ENCODE measurements at regions not wholly inside any gene's neighbourhood (a gene's known extent, or its start where the extent isn't known, plus 50 kb on each side); places are given as distances from the start of the nearest gene placed in this dataset.

DNA sequence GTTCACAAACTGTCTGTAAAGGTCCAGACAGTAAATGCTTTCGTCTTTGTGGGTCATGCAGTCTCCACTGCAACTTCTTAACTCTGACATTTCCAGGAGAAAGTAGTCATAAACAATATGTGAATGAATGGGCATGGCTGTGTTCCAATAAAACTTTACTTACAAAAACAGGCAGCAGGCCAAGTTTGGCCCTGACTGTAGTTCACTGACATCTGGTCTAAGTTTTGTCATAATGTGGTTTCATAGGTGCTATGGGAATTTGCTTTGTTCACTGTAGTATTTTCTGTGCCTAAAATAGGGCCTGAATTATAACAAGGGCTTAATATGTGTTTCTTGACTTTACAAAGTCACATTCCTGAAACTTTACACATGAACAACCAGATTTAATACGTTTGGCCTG is 186.0 kb upstream of the KBTBD8 start:
- no peaks in the 10 kb centered on the region for H3K27me3 ChIP-seq (ENCODE audit: control insufficient read depth, insufficient read depth, low read length)
- TF ChIP-seq CTCF (IDR thresholded peaks at IDR 0.05; ENCODE audit: low read depth, low read length), result no peak
- H3K4me3 ChIP-seq (ENCODE audit: low read depth, low read length), result no peak overlapping the region
- ChIA-PET CTCF (no interaction called here), POLR2A (no interaction called here)
- no peak overlapping the region for H3K27ac ChIP-seq (ENCODE audit: low read depth, low read length)
- no peaks in the 10 kb centered on the region for H3K9me3 ChIP-seq (ENCODE audit: control insufficient read depth, insufficient read depth, low read length)
- no peak for DNase-seq (ENCODE audit: low read depth, low spot score)

DNA sequence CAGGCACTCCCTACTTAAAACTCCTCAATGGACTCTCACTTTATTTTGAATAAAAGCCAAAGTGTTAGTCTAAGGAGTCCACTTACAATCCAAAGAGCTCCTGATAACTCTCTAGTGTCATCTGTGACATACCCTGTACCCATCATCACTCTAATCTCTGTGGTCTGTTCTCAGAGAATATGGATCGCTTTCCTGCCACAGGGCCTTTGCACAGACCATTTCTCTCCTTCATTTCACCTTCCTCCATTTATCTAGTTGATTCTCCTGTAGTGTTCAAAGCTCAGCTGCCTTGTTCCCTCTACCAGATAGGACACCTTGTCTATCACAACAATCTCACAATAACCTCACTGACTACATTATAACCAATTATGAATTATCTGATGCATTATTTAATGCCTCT is 185.4 kb upstream of the KBTBD8 start:
- H3K9me3 ChIP-seq (ENCODE audit: control insufficient read depth, insufficient read depth, low read length), result no peaks in the 10 kb centered on the region
- H3K27me3 ChIP-seq (ENCODE audit: control insufficient read depth, insufficient read depth, low read length), result no peaks in the 10 kb centered on the region
- no peak for TF ChIP-seq CTCF (IDR thresholded peaks at IDR 0.05; ENCODE audit: low read depth, low read length)
- no peak overlapping the region for H3K4me3 ChIP-seq (ENCODE audit: low read depth, low read length)
- POLR2A ChIA-PET, result no interaction called here
- CTCF ChIA-PET, result no interaction called here
- no peak for DNase-seq (ENCODE audit: low read depth, low spot score)
- no peak overlapping the region for H3K27ac ChIP-seq (ENCODE audit: low read depth, low read length)

DNA sequence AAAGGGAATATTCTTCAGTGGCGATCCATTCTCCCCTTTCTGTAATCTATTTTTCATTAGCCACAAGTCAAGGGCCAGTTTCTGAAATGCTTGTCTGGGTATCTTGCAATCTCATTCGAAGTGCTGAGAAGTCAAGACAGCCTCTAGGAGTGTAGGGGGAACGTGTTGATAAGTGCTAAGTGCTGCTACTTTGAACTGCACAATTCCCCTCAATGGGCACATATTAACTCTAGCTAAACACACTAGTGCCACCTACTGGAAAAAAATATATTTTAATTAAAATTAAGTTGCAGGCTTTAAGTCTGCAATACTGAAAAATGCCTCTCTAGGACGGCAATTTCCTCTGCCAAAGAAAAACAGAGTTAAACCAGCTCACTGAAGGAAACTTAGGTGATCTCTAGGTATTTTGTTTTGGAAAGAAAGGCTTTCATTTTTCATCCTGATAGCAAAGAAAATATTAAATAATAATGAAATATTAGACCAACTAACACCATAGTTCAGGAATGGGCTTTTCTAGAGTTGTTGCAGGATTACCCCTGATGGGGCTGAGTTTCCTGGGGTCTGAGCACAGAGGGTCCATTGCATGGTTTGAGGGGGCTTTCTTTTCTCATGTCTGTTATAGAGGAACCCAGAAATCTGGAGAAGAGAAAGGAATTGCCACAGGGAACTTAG is 181.9 kb upstream of the KBTBD8 start:
- Histone ChIP-seq H3K4me3 (ENCODE audit: low read depth, low read length) (no peak overlapping the region), H3K27ac (ENCODE audit: low read depth, low read length) (no peak overlapping the region), H3K9me3 (ENCODE audit: control insufficient read depth, insufficient read depth, low read length) (no peaks in the 10 kb centered on the region), H3K27me3 (ENCODE audit: control insufficient read depth, insufficient read depth, low read length) (no peaks in the 10 kb centered on the region)
- ChIA-PET POLR2A (no interaction called here), CTCF (interaction anchor here (0.6 to 6.1 kb wide), 26 partner anchors 9 to 561 kb away, joined by 3 to 68 read pairs (median 4); no protein-coding TSS in a partner anchor)
- DNase-seq (ENCODE audit: low read depth, low spot score), result peak; percentile 47
- TF ChIP-seq CTCF (IDR thresholded peaks at IDR 0.05; ENCODE audit: low read depth, low read length), result peak; percentile 69

DNA sequence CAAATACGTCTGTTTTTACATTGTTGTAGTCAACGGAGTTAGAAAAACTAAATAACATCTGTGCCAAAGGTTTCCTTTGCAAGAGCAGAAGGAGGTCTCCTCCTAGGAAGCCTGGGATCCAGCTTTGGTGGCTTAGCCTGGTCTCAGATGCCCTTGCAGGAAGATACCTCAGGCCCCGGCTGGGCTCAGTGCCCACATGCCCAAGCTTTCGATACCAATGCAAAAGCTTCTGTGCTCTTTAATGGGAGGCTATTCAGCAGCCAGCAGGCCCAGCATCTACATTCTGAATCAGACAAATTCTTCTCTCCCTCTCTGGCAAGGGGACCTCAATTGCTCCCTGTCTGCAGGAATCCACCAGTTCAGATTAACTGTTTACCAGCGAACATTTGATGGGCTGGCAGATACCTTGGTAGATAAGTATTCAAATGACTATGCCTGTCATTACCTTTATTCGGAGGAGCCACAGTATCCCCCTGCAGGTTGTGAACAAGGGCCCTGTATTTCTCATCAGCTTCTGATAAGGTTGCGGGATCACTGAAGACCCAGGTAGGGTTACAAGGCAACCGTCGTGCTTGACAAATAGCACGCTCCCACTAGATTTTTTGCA is 180.1 kb upstream of the KBTBD8 start:
- no peak for DNase-seq (ENCODE audit: low read depth, low spot score)
- no peak overlapping the region for H3K4me3 ChIP-seq (ENCODE audit: low read depth, low read length)
- CTCF ChIA-PET, result interaction anchor here (0.7 to 6.1 kb wide), 6 partner anchors 12 to 563 kb away, joined by 3 to 68 read pairs (median 17); no protein-coding TSS in a partner anchor
- TF ChIP-seq CTCF (IDR thresholded peaks at IDR 0.05; ENCODE audit: low read depth, low read length), result no peak
- H3K27me3 ChIP-seq (ENCODE audit: control insufficient read depth, insufficient read depth, low read length), result no peaks in the 10 kb centered on the region
- no peaks in the 10 kb centered on the region for H3K9me3 ChIP-seq (ENCODE audit: control insufficient read depth, insufficient read depth, low read length)
- no peak overlapping the region for H3K27ac ChIP-seq (ENCODE audit: low read depth, low read length)
- POLR2A ChIA-PET, result no interaction called here

DNA sequence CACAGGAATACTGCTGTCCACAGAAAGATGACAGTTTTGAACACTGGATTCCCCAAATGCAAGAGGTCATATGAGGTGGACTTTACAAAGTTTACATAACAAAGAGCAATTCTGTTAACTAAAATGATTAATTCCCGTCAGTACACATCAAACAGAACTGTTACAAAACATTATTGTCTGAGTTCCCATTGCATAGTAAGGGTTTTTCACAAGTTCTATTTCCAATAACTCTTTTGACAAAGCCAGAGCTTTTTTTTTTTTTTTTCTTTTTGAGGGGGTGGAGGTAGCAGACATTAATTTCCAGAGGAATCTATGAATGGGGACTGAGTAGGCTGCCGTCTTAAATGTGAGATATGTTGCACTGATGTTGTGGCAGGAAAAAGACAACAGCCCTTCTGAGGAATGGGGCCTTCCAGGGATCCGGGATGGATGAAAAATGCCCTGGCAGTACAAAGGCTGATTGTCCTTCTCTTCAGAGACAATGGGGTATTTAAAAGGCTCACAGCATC is 178.1 kb upstream of the KBTBD8 start:
- Histone ChIP-seq H3K9me3 (ENCODE audit: control insufficient read depth, insufficient read depth, low read length) (no peaks in the 10 kb centered on the region), H3K27ac (ENCODE audit: low read depth, low read length) (no peak overlapping the region), H3K27me3 (ENCODE audit: control insufficient read depth, insufficient read depth, low read length) (no peaks in the 10 kb centered on the region), H3K4me3 (ENCODE audit: low read depth, low read length) (no peak overlapping the region)
- no peak for TF ChIP-seq CTCF (IDR thresholded peaks at IDR 0.05; ENCODE audit: low read depth, low read length)
- ChIA-PET POLR2A (no interaction called here), CTCF (interaction anchor here (0.6 to 6.1 kb wide), 9 partner anchors 307 to 1823 kb away, joined by 3 to 68 read pairs (median 5); no protein-coding TSS in a partner anchor)
- no peak for DNase-seq (ENCODE audit: low read depth, low spot score)
